ENCODE measurements at regions not wholly inside any gene's neighbourhood (a gene's known extent, or its start where the extent isn't known, plus 50 kb on each side); places are given as distances from the start of the nearest gene placed in this dataset.

DNA sequence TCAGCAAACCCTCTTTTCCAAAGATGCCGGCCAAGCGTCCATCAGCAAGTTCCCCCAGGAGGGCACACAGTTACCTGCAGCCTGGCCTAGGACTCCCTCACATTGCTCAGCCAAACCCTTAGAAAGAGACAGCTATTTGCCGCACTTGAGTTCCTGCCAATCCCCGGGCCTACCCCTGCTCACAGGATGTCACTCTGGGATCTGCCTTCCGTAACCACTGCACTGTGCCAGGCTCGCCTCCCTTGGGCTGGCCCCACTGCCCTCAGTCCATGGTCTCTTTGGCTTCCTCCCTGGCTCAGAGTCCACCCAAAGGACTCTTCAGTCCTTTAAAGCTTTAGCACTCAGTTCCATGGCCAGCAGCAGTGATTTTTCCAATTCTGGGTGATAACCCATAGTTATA is 128.3 kb downstream of the NSG2 start:
- H3K27me3 ChIP-seq (replicated peaks in 2 of 5; ENCODE audit: control insufficient read depth in 4 of 5, insufficient read depth in 5 of 5, low read length in 4 of 5): no peaks in the 10 kb centered on the region
- ChIA-PET POLR2A (no interaction called here), CTCF (no interaction called here)
- no peak overlapping the region for H3K4me3 ChIP-seq (ENCODE audit: control insufficient read depth in 1 of 7, extremely low read depth in 1 of 7, insufficient read depth in 4 of 7, low read depth in 2 of 7, low read length in 6 of 7)
- no peak for DNase-seq
- peaks cover 0 to 3% (median 0%) of the 10 kb centered on the region in 5 experiments for H3K9me3 ChIP-seq (ENCODE audit: control extremely low read depth in 1 of 5, control insufficient read depth in 4 of 5, insufficient read depth in 2 of 5, low read depth in 1 of 5, low read length in 4 of 5)
- no peak overlapping the region for H3K27ac ChIP-seq (ENCODE audit: insufficient read depth in 1 of 2, low read depth in 1 of 2, low read length in 2 of 2, poor library complexity in 1 of 2, severe bottlenecking in 2 of 2)
- peaks cover 0 to 28% (median 1%) of the 10 kb centered on the region in 4 experiments for H3K4me1 ChIP-seq (ENCODE audit: control extremely low read depth in 1 of 4, control insufficient read depth in 4 of 4, insufficient read depth in 4 of 4, low read length in 3 of 4)
- no peaks in the 10 kb centered on the region for H3K36me3 ChIP-seq (ENCODE audit: control insufficient read depth in 4 of 4, insufficient read depth in 4 of 4, low read length in 3 of 4)
- 97% methylated on average over 6 of the region's 6 CpGs for WGBS (ENCODE audit: insufficient coverage)

DNA sequence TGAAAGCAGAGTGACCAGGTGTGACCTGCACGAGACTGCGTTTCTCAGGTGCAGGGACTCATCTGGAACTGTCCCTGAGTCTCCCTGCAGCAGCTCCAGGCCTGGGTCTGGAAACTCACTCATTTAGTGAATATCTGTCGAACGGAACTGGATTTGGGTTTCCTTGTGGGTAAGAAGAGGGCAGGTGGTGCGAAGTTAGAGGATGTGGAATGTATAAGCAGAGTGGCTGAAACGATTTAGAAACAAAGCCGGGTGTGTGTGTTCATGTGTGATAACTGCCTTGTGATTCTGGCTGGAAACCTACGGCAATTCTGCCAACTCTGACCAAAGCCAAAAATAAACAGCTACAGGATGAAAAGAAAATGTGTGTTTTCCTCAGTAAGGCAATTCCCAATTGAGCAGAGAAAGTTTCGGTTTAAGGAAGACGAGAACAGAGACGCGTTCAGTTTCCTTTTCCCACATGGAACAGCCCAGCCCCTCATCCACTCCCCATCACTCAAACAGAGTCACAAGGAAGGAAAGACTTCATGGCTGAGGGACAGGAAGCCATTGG is 130.3 kb downstream of the NSG2 start:
- POLR2A ChIA-PET: no interaction called here
- H3K9me3 ChIP-seq (ENCODE audit: control extremely low read depth in 1 of 5, control insufficient read depth in 4 of 5, insufficient read depth in 2 of 5, low read depth in 1 of 5, low read length in 4 of 5): peaks cover 0 to 3% (median 0%) of the 10 kb centered on the region in 5 experiments
- H3K4me3 ChIP-seq (ENCODE audit: control insufficient read depth in 1 of 7, extremely low read depth in 1 of 7, insufficient read depth in 4 of 7, low read depth in 2 of 7, low read length in 6 of 7): peak overlapping the region in 3 of 7 experiments; percentile 6 to 55 (median 41)
- peak; percentile 28 to 90 (median 73) for DNase-seq
- CTCF ChIA-PET: no interaction called here
- no peak overlapping the region for H3K27ac ChIP-seq (ENCODE audit: insufficient read depth in 1 of 2, low read depth in 1 of 2, low read length in 2 of 2, poor library complexity in 1 of 2, severe bottlenecking in 2 of 2)
- no peaks in the 10 kb centered on the region for H3K27me3 ChIP-seq (replicated peaks in 2 of 5; ENCODE audit: control insufficient read depth in 4 of 5, insufficient read depth in 5 of 5, low read length in 4 of 5)
- H3K36me3 ChIP-seq (ENCODE audit: control insufficient read depth in 4 of 4, insufficient read depth in 4 of 4, low read length in 3 of 4): no peaks in the 10 kb centered on the region
- WGBS (ENCODE audit: insufficient coverage): 2% methylated on average over 6 of the region's 12 CpGs
- H3K4me1 ChIP-seq (ENCODE audit: control extremely low read depth in 1 of 4, control insufficient read depth in 4 of 4, insufficient read depth in 4 of 4, low read length in 3 of 4): peaks cover 0 to 28% (median 1%) of the 10 kb centered on the region in 4 experiments

DNA sequence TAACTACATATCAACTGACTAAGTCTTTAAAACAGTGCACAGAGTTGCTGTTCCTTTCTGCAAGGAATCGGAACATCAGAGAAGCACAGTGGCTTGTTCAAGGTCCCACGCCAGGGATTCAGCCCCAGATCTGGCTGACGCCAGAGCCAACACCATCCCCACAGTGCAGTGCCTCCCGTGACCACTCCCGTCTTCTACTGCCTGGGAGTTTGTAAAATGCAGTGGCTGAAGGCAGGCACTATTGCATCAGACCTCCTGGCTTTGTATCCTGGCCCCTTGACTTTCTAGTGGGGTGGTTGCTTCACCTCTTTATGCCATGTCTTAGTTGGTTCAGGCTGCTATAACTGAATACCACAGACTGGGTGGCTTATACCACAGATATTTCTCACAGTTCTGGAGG is 131.0 kb downstream of the NSG2 start:
- Histone ChIP-seq H3K9me3 (ENCODE audit: control extremely low read depth in 1 of 5, control insufficient read depth in 4 of 5, insufficient read depth in 2 of 5, low read depth in 1 of 5, low read length in 4 of 5) (peaks cover 0 to 3% (median 0%) of the 10 kb centered on the region in 5 experiments), H3K27ac (ENCODE audit: insufficient read depth in 1 of 2, low read depth in 1 of 2, low read length in 2 of 2, poor library complexity in 1 of 2, severe bottlenecking in 2 of 2) (no peak overlapping the region), H3K27me3 (replicated peaks in 2 of 5; ENCODE audit: control insufficient read depth in 4 of 5, insufficient read depth in 5 of 5, low read length in 4 of 5) (no peaks in the 10 kb centered on the region), H3K4me3 (ENCODE audit: control insufficient read depth in 1 of 7, extremely low read depth in 1 of 7, insufficient read depth in 4 of 7, low read depth in 2 of 7, low read length in 6 of 7) (no peak overlapping the region), H3K4me1 (ENCODE audit: control extremely low read depth in 1 of 4, control insufficient read depth in 4 of 4, insufficient read depth in 4 of 4, low read length in 3 of 4) (peaks cover 0 to 28% (median 1%) of the 10 kb centered on the region in 4 experiments), H3K36me3 (ENCODE audit: control insufficient read depth in 4 of 4, insufficient read depth in 4 of 4, low read length in 3 of 4) (no peaks in the 10 kb centered on the region)
- no peak for DNase-seq
- ChIA-PET POLR2A (no interaction called here), CTCF (no interaction called here)
- WGBS (ENCODE audit: insufficient coverage): 96% methylated on average over 4 of the region's 5 CpGs

DNA sequence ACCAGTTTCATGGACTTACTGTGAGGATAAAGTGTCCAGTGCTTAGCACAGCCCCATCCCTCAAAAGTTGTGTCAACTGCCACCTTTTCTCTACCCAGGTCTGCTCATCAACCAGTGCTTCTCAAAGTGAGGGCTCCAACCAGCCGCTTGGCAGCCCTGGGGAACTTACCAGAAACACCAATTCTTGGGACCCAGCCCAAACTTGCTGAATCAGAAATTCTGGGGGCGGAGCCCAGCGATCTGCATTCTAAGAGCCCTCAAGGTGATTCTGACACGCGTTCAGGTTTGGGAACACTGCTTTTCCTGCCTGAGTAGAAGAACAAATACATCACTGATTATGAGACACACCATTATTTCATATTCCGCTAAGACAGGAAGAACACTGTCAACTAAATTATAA is 132.0 kb downstream of the NSG2 start:
- Histone ChIP-seq H3K4me1 (ENCODE audit: control extremely low read depth in 1 of 4, control insufficient read depth in 4 of 4, insufficient read depth in 4 of 4, low read length in 3 of 4) (peaks cover 0 to 28% (median 1%) of the 10 kb centered on the region in 4 experiments), H3K9me3 (ENCODE audit: control extremely low read depth in 1 of 5, control insufficient read depth in 4 of 5, insufficient read depth in 2 of 5, low read depth in 1 of 5, low read length in 4 of 5) (peaks cover 0 to 3% (median 0%) of the 10 kb centered on the region in 5 experiments), H3K27me3 (replicated peaks in 2 of 5; ENCODE audit: control insufficient read depth in 4 of 5, insufficient read depth in 5 of 5, low read length in 4 of 5) (no peaks in the 10 kb centered on the region), H3K4me3 (ENCODE audit: control insufficient read depth in 1 of 7, extremely low read depth in 1 of 7, insufficient read depth in 4 of 7, low read depth in 2 of 7, low read length in 6 of 7) (no peak overlapping the region), H3K27ac (ENCODE audit: insufficient read depth in 1 of 2, low read depth in 1 of 2, low read length in 2 of 2, poor library complexity in 1 of 2, severe bottlenecking in 2 of 2) (no peak overlapping the region), H3K36me3 (ENCODE audit: control insufficient read depth in 4 of 4, insufficient read depth in 4 of 4, low read length in 3 of 4) (no peaks in the 10 kb centered on the region)
- DNase-seq: no peak
- ChIA-PET POLR2A (no interaction called here), CTCF (no interaction called here)
- WGBS (ENCODE audit: insufficient coverage): 82% methylated on average over 4 of the region's 6 CpGs

GRCh38 chr5:174177976-174178605 is 132.6 kb downstream of the NSG2 start:
- 58% methylated on average over 5 of the region's 6 CpGs for WGBS (ENCODE audit: insufficient coverage)
- POLR2A ChIA-PET: no interaction called here
- Histone ChIP-seq H3K27me3 (replicated peaks in 2 of 5; ENCODE audit: control insufficient read depth in 4 of 5, insufficient read depth in 5 of 5, low read length in 4 of 5) (no peaks in the 10 kb centered on the region), H3K36me3 (ENCODE audit: control insufficient read depth in 4 of 4, insufficient read depth in 4 of 4, low read length in 3 of 4) (no peaks in the 10 kb centered on the region), H3K9me3 (ENCODE audit: control extremely low read depth in 1 of 5, control insufficient read depth in 4 of 5, insufficient read depth in 2 of 5, low read depth in 1 of 5, low read length in 4 of 5) (peaks cover 0 to 3% (median 0%) of the 10 kb centered on the region in 5 experiments), H3K4me3 (ENCODE audit: control insufficient read depth in 1 of 7, extremely low read depth in 1 of 7, insufficient read depth in 4 of 7, low read depth in 2 of 7, low read length in 6 of 7) (no peak overlapping the region), H3K27ac (ENCODE audit: insufficient read depth in 1 of 2, low read depth in 1 of 2, low read length in 2 of 2, poor library complexity in 1 of 2, severe bottlenecking in 2 of 2) (no peak overlapping the region), H3K4me1 (ENCODE audit: control extremely low read depth in 1 of 4, control insufficient read depth in 4 of 4, insufficient read depth in 4 of 4, low read length in 3 of 4) (peaks cover 0 to 28% (median 1%) of the 10 kb centered on the region in 4 experiments)
- CTCF ChIA-PET: no interaction called here
- DNase-seq: peak in 2 of 3 donors; percentile 69 to 83

GRCh38 chr5:174180639-174181038 is 135.1 kb downstream of the NSG2 start:
- Histone ChIP-seq H3K27me3 (replicated peaks in 2 of 5; ENCODE audit: control insufficient read depth in 4 of 5, insufficient read depth in 5 of 5, low read length in 4 of 5) (no peaks in the 10 kb centered on the region), H3K9me3 (ENCODE audit: control extremely low read depth in 1 of 5, control insufficient read depth in 4 of 5, insufficient read depth in 2 of 5, low read depth in 1 of 5, low read length in 4 of 5) (no peaks in the 10 kb centered on the region), H3K4me3 (ENCODE audit: control insufficient read depth in 1 of 7, extremely low read depth in 1 of 7, insufficient read depth in 4 of 7, low read depth in 2 of 7, low read length in 6 of 7) (no peak overlapping the region), H3K4me1 (ENCODE audit: control extremely low read depth in 1 of 4, control insufficient read depth in 4 of 4, insufficient read depth in 4 of 4, low read length in 3 of 4) (peaks cover 0 to 19% (median under 1%) of the 10 kb centered on the region in 4 experiments), H3K27ac (ENCODE audit: insufficient read depth in 1 of 2, low read depth in 1 of 2, low read length in 2 of 2, poor library complexity in 1 of 2, severe bottlenecking in 2 of 2) (no peak overlapping the region), H3K36me3 (ENCODE audit: control insufficient read depth in 4 of 4, insufficient read depth in 4 of 4, low read length in 3 of 4) (no peaks in the 10 kb centered on the region)
- CTCF ChIA-PET: interaction anchor here (0.9 kb wide), 1 partner anchor 607 kb away, joined by 3 read pairs; no protein-coding TSS in a partner anchor
- WGBS (ENCODE audit: insufficient coverage): 88% methylated on average over 7 of the region's 7 CpGs
- no peak for DNase-seq
- POLR2A ChIA-PET: no interaction called here

DNA sequence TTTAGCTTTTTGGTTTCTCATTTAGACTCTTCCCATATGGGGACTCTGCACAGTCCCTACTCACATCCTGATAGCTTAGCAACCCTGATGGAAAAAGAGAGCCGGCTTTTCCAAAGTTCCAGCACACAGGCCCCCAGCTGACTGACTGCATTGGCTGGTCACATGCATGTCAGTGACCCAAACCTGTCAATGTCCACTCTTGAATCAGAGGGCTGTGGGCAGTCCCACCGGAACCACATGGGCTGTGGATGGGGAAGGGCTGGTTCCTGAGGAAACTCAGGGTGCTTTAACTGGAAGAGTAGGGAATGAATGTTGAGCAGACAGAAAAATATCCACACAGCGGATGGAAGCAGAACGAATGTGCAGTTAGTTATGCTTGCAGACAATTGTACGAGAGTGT is 136.6 kb downstream of the NSG2 start:
- H3K36me3 ChIP-seq (ENCODE audit: control insufficient read depth in 4 of 4, insufficient read depth in 4 of 4, low read length in 3 of 4): no peaks in the 10 kb centered on the region
- no peak for DNase-seq
- ChIA-PET CTCF (no interaction called here), POLR2A (no interaction called here)
- 97% methylated on average over 5 of the region's 5 CpGs for WGBS (ENCODE audit: insufficient coverage)
- H3K9me3 ChIP-seq (ENCODE audit: control extremely low read depth in 1 of 5, control insufficient read depth in 4 of 5, insufficient read depth in 2 of 5, low read depth in 1 of 5, low read length in 4 of 5): no peaks in the 10 kb centered on the region
- H3K4me1 ChIP-seq (ENCODE audit: control extremely low read depth in 1 of 4, control insufficient read depth in 4 of 4, insufficient read depth in 4 of 4, low read length in 3 of 4): peaks cover 0 to 8% (median 0%) of the 10 kb centered on the region in 4 experiments
- no peaks in the 10 kb centered on the region for H3K27me3 ChIP-seq (replicated peaks in 2 of 5; ENCODE audit: control insufficient read depth in 4 of 5, insufficient read depth in 5 of 5, low read length in 4 of 5)
- no peak overlapping the region for H3K4me3 ChIP-seq (ENCODE audit: control insufficient read depth in 1 of 7, extremely low read depth in 1 of 7, insufficient read depth in 4 of 7, low read depth in 2 of 7, low read length in 6 of 7)
- no peak overlapping the region for H3K27ac ChIP-seq (ENCODE audit: insufficient read depth in 1 of 2, low read depth in 1 of 2, low read length in 2 of 2, poor library complexity in 1 of 2, severe bottlenecking in 2 of 2)

Measured in common myeloid progenitor, CD34-positive (primary cell).